G401.6 (cell line): ENCODE measurements at regions not wholly inside any gene's neighbourhood (a gene's known extent, or its start where the extent isn't known, plus 50 kb on each side); places are given as distances from the start of the nearest gene placed in this dataset.

ENCODE experiments used
- FAIRE-seq: peaks from 2 replicates; lab custom pipeline; 2012; peaks lifted over from hg19 to GRCh38; lab: Jason Lieb, UNC

- no peak for FAIRE-seq
Observed at GRCh38 chr5:135120951-135121350, 86.9 kb upstream of the PITX1 start.

GRCh38 chr5:135119481-135119880 lies 85.5 kb upstream of the PITX1 start:
- FAIRE-seq: no peak

GRCh38 chr5:135117590-135117989 lies 83.6 kb upstream of the PITX1 start:
- no peak for FAIRE-seq

GRCh38 chr5:135116160-135116561 lies 82.1 kb upstream of the PITX1 start:
- FAIRE-seq: no peak

- no peak for FAIRE-seq
Observed at GRCh38 chr5:135115591-135115990, 81.6 kb upstream of the PITX1 start.

- FAIRE-seq: no peak
Observed at GRCh38 chr5:135114759-135115158, 80.7 kb upstream of the PITX1 start.

- FAIRE-seq: no peak
Observed at GRCh38 chr5:135112008-135112725, 78.1 kb upstream of the PITX1 start.

GRCh38 chr5:135110785-135111596 lies 77.0 kb upstream of the PITX1 start:
- FAIRE-seq: no peak

- no peak for FAIRE-seq
Observed at GRCh38 chr5:135108992-135109391, 75.0 kb upstream of the PITX1 start.

- FAIRE-seq: no peak
Observed at GRCh38 chr5:135108569-135108968, 74.5 kb upstream of the PITX1 start.

- FAIRE-seq: no peak
Observed at GRCh38 chr5:135107986-135108385, 74.0 kb upstream of the PITX1 start.

- FAIRE-seq: no peak
Observed at GRCh38 chr5:135106610-135107471, 72.8 kb upstream of the PITX1 start.

- FAIRE-seq: no peak
Observed at GRCh38 chr5:135106136-135106535, 72.1 kb upstream of the PITX1 start.

- FAIRE-seq: no peak
Observed at GRCh38 chr5:135105105-135105484, 71.1 kb upstream of the PITX1 start.

- no peak for FAIRE-seq
Observed at GRCh38 chr5:135103575-135103853, 69.5 kb upstream of the PITX1 start.

GRCh38 chr5:135102716-135103574 lies 68.9 kb upstream of the PITX1 start:
- no peak for FAIRE-seq

- FAIRE-seq: no peak
Observed at GRCh38 chr5:135100431-135100830, 66.4 kb upstream of the PITX1 start.

GRCh38 chr5:135100011-135100410 lies 66.0 kb upstream of the PITX1 start:
- FAIRE-seq: no peak

- no peak for FAIRE-seq
Observed at GRCh38 chr5:135097390-135097789, 63.4 kb upstream of the PITX1 start.

GRCh38 chr5:135095871-135096270 lies 61.8 kb upstream of the PITX1 start:
- no peak for FAIRE-seq

- FAIRE-seq: no peak
Observed at GRCh38 chr5:135095052-135095715, 61.2 kb upstream of the PITX1 start.
